Smooth muscle cell of the brain vasculature (primary cell): ENCODE measurements at regions not wholly inside any gene's neighbourhood (a gene's known extent, or its start where the extent isn't known, plus 50 kb on each side); places are given as distances from the start of the nearest gene placed in this dataset.

Source experiments
- DNase-seq: peaks from one replicate; pipeline ENCODE4 v3.0.0-alpha.2; 2012; ENCODE audit warnings: low read depth, low spot score

GRCh38 chr16:88318051-88318450 is 64.7 kb upstream of the ZNF469 start:
- no peak for DNase-seq

GRCh38 chr16:88318521-88318920 is 64.2 kb upstream of the ZNF469 start:
- DNase-seq, result no peak

GRCh38 chr16:88319116-88319965 is 63.4 kb upstream of the ZNF469 start:
- DNase-seq, result no peak

GRCh38 chr16:88320947-88321634 is 61.7 kb upstream of the ZNF469 start:
- DNase-seq, result no peak

GRCh38 chr16:88321635-88322499 is 60.9 kb upstream of the ZNF469 start:
- no peak for DNase-seq

GRCh38 chr16:88322500-88322970 is 60.2 kb upstream of the ZNF469 start:
- no peak for DNase-seq

GRCh38 chr16:88323041-88323440 is 59.7 kb upstream of the ZNF469 start:
- DNase-seq, result no peak

- DNase-seq, result no peak
These were observed 59.0 kb upstream of the ZNF469 start for GRCh38 chr16:88323546-88324330.

GRCh38 chr16:88325087-88325750 is 57.5 kb upstream of the ZNF469 start:
- no peak for DNase-seq

GRCh38 chr16:88325976-88326375 is 56.8 kb upstream of the ZNF469 start:
- no peak for DNase-seq

GRCh38 chr16:88326611-88327485 is 55.9 kb upstream of the ZNF469 start:
- no peak for DNase-seq

- no peak for DNase-seq
These were observed 55.0 kb upstream of the ZNF469 start for GRCh38 chr16:88327561-88328312.

- DNase-seq, result no peak
These were observed 54.3 kb upstream of the ZNF469 start for GRCh38 chr16:88328313-88328980.

- DNase-seq, result no peak
These were observed 52.7 kb upstream of the ZNF469 start for GRCh38 chr16:88329726-88330700.

GRCh38 chr16:88330971-88331890 is 51.5 kb upstream of the ZNF469 start:
- no peak for DNase-seq
